ENCODE measurements at regions not wholly inside any gene's neighbourhood (a gene's known extent, or its start where the extent isn't known, plus 50 kb on each side); places are given as distances from the start of the nearest gene placed in this dataset.

DNA sequence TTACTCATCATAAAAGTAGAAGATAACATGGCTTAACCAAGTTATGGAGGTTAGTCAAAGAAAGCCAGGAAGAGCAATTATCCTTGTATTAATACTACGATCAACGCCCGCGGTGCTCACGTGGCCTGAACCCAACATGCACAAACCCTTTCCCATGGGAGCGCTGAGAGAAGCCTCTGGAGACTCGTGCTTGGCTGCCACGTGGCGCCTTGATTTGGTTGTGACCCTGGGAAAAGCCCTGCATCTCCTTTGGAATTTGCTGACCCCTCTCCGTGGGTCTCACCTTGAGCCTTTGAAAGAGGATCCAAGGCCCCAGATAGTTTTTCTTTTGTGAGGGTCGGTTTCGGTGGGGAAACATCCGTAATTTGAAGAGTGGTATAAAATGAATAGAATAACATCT is 255.6 kb downstream of the DCDC2C start:
- TF ChIP-seq, protein P1, sequence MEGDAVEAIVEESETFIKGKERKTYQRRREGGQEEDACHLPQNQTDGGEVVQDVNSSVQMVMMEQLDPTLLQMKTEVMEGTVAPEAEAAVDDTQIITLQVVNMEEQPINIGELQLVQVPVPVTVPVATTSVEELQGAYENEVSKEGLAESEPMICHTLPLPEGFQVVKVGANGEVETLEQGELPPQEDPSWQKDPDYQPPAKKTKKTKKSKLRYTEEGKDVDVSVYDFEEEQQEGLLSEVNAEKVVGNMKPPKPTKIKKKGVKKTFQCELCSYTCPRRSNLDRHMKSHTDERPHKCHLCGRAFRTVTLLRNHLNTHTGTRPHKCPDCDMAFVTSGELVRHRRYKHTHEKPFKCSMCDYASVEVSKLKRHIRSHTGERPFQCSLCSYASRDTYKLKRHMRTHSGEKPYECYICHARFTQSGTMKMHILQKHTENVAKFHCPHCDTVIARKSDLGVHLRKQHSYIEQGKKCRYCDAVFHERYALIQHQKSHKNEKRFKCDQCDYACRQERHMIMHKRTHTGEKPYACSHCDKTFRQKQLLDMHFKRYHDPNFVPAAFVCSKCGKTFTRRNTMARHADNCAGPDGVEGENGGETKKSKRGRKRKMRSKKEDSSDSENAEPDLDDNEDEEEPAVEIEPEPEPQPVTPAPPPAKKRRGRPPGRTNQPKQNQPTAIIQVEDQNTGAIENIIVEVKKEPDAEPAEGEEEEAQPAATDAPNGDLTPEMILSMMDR (conservative IDR thresholded peaks at IDR 0.05), result no peak
- no peak for TF ChIP-seq ZFX (IDR thresholded peaks at IDR 0.05)

All from C4-2B (cell line).